ENCODE measurements at regions not wholly inside any gene's neighbourhood (a gene's known extent, or its start where the extent isn't known, plus 50 kb on each side); places are given as distances from the start of the nearest gene placed in this dataset.

DNA sequence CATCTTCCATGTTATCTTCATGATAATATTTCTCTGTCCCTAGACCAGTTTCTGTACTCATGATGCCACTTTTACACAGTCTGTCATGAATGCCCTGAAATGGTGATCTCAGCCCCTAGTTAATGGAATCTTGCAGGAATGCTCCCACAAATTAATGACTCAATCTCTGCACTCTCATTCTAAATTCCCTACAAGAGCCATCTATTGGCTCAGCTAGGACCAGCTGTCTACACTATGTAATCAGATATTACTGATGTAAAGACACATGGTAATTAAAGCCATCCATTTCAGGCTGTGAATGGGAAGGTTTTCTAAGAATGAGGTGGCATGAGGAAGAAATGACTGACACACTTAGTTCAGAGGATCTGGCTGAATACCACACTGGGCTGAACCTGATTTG is 199.1 kb upstream of the KCND3 start:
- Histone ChIP-seq H3K36me3 (replicated peaks; ENCODE audit: insufficient read depth, low read depth) (no peaks in the 10 kb centered on the region), H3K4me2 (no peak overlapping the region), H3K27me3 (peaks cover 2% of the 10 kb centered on the region), H3K79me2 (no peaks in the 10 kb centered on the region), H3K27ac (no peak overlapping the region), H3K9me2 (replicated peaks; ENCODE audit: insufficient read depth) (no peaks in the 10 kb centered on the region), H4K20me1 (ENCODE audit: insufficient read depth, poor library complexity, severe bottlenecking) (no peaks in the 10 kb centered on the region), H3K9me3 (ENCODE audit: low read depth) (no peaks in the 10 kb centered on the region), H3K4me3 (no peak overlapping the region), H2AFZ (no peak overlapping the region), H3K4me1 (ENCODE audit: insufficient read depth) (no peaks in the 10 kb centered on the region)
- TF ChIP-seq EZH2phosphoT487 (IDR thresholded peaks at IDR 0.05; ENCODE audit: low read depth, severe bottlenecking, unreplicated experiment) = no peak
- TF ChIP-seq CTCF (IDR thresholded peaks at IDR 0.05; ENCODE audit: poor library complexity) = no peak
- no peak for TF ChIP-seq EZH2 (IDR thresholded peaks at IDR 0.05; ENCODE audit: borderline replicate concordance)
- no peak for DNase-seq (ENCODE audit: low spot score)

- Histone ChIP-seq H3K4me3 (no peak overlapping the region), H2AFZ (no peak overlapping the region), H3K4me1 (ENCODE audit: insufficient read depth) (no peaks in the 10 kb centered on the region), H3K36me3 (replicated peaks; ENCODE audit: insufficient read depth, low read depth) (no peaks in the 10 kb centered on the region), H4K20me1 (ENCODE audit: insufficient read depth, poor library complexity, severe bottlenecking) (no peaks in the 10 kb centered on the region), H3K27me3 (no peaks in the 10 kb centered on the region), H3K9me3 (ENCODE audit: low read depth) (no peaks in the 10 kb centered on the region), H3K4me2 (no peak overlapping the region), H3K79me2 (no peaks in the 10 kb centered on the region), H3K27ac (no peak overlapping the region), H3K9me2 (replicated peaks; ENCODE audit: insufficient read depth) (no peaks in the 10 kb centered on the region)
- no peak for DNase-seq (ENCODE audit: low spot score)
- no peak for TF ChIP-seq CTCF (IDR thresholded peaks at IDR 0.05; ENCODE audit: poor library complexity)
- TF ChIP-seq EZH2phosphoT487 (IDR thresholded peaks at IDR 0.05; ENCODE audit: low read depth, severe bottlenecking, unreplicated experiment) = no peak
- no peak for TF ChIP-seq EZH2 (IDR thresholded peaks at IDR 0.05; ENCODE audit: borderline replicate concordance)
- WGBS (ENCODE audit: low lambda C conversion rate, missing lambda C conversion rate) = 59% methylated on average over 4 of the region's 4 CpGs
Measured at GRCh38 chr1:112196008-112196588, 199.9 kb upstream of the CTTNBP2NL start.

DNA sequence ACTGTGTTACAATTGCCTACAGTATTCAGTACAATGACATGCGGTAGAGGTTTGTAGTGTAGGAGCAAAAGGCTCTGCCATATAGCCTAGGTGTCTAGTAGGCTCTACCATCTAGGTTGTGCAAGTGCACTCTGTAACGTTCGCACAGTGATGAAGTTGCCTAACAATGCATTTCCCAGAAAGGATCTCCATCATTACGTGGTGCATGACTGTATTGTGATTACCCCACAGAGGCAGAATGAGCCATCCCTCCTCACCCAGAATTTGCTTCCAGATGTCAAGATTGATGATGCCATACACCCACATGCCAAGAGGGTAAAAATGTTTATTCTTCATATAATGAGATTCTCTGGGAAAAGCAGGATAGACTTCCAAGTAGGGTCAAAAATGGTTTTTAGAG is 199.3 kb upstream of the CTTNBP2NL start:
- Histone ChIP-seq H3K4me3 (no peak overlapping the region), H3K4me1 (ENCODE audit: insufficient read depth) (no peaks in the 10 kb centered on the region), H3K36me3 (replicated peaks; ENCODE audit: insufficient read depth, low read depth) (no peaks in the 10 kb centered on the region), H3K27me3 (no peaks in the 10 kb centered on the region), H4K20me1 (ENCODE audit: insufficient read depth, poor library complexity, severe bottlenecking) (no peaks in the 10 kb centered on the region), H3K4me2 (no peak overlapping the region), H3K79me2 (no peaks in the 10 kb centered on the region), H3K9me3 (ENCODE audit: low read depth) (no peaks in the 10 kb centered on the region), H3K27ac (no peak overlapping the region), H2AFZ (no peak overlapping the region), H3K9me2 (replicated peaks; ENCODE audit: insufficient read depth) (no peaks in the 10 kb centered on the region)
- WGBS (ENCODE audit: low lambda C conversion rate, missing lambda C conversion rate) = 89% methylated on average over 4 of the region's 4 CpGs
- TF ChIP-seq CTCF (IDR thresholded peaks at IDR 0.05; ENCODE audit: poor library complexity) (no peak), EZH2 (IDR thresholded peaks at IDR 0.05; ENCODE audit: borderline replicate concordance) (no peak), EZH2phosphoT487 (IDR thresholded peaks at IDR 0.05; ENCODE audit: low read depth, severe bottlenecking, unreplicated experiment) (no peak)
- no peak for DNase-seq (ENCODE audit: low spot score)

DNA sequence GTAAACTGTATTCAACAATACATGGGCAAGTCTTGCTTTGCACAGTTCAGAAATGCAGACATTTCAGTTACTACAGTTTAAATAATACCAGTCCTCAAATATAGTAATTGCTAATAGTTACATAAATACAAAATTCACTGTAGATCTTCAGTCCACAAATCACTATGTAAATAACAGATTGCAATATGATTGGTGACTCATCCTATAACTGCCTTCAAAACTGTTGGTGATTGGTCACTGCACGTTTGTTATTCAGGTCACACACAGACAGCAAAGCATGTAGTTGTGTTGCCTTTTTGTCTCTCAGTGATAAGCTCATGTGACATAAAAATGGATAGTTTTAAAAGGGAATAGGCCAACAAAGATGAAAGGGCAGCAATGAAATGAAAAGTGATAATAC is 186.5 kb upstream of the CTTNBP2NL start:
- H3K27me3 ChIP-seq = no peaks in the 10 kb centered on the region
- 57% methylated on average over 1 of the region's 1 CpG for WGBS (ENCODE audit: low lambda C conversion rate, missing lambda C conversion rate)
- H3K4me3 ChIP-seq = no peak overlapping the region
- H3K4me1 ChIP-seq (ENCODE audit: insufficient read depth) = no peaks in the 10 kb centered on the region
- H3K36me3 ChIP-seq (replicated peaks; ENCODE audit: insufficient read depth, low read depth) = no peaks in the 10 kb centered on the region
- H4K20me1 ChIP-seq (ENCODE audit: insufficient read depth, poor library complexity, severe bottlenecking) = no peaks in the 10 kb centered on the region
- no peaks in the 10 kb centered on the region for H3K9me3 ChIP-seq (ENCODE audit: low read depth)
- H3K79me2 ChIP-seq = no peaks in the 10 kb centered on the region
- H2AFZ ChIP-seq = no peak overlapping the region
- no peak for DNase-seq (ENCODE audit: low spot score)
- no peaks in the 10 kb centered on the region for H3K9me2 ChIP-seq (replicated peaks; ENCODE audit: insufficient read depth)
- no peak overlapping the region for H3K4me2 ChIP-seq
- H3K27ac ChIP-seq = no peak overlapping the region
- TF ChIP-seq EZH2 (IDR thresholded peaks at IDR 0.05; ENCODE audit: borderline replicate concordance) = no peak
- TF ChIP-seq EZH2phosphoT487 (IDR thresholded peaks at IDR 0.05; ENCODE audit: low read depth, severe bottlenecking, unreplicated experiment) = no peak
- TF ChIP-seq CTCF (IDR thresholded peaks at IDR 0.05; ENCODE audit: poor library complexity) = no peak

Data from hepatocyte (in vitro differentiated cells).